PC-3 (cell line): ENCODE measurements at regions not wholly inside any gene's neighbourhood (a gene's known extent, or its start where the extent isn't known, plus 50 kb on each side); places are given as distances from the start of the nearest gene placed in this dataset.

ENCODE experiments used
- ATAC-seq: fragments of 200-7000 bp; cut with Tn5 transposase; 2 replicates; pipeline ENCODE4 v1.9.1; 2020; ENCODE audit warnings: mild to moderate bottlenecking, moderate library complexity
- BruUV-seq: library from RNA; stranded (reverse); fragments of 400-500 nt; replicated peaks from 2 replicates; lab custom pipeline; 2021; lab: Mats Ljungman, UMichigan
- CTCF ChIA-PET: fragments of 300-600 bp; sonication (Branson Sonifier 250); formaldehyde crosslinking; loops from one replicate; lab custom pipeline; 2022; ENCODE audit warnings: antibody characterized with exemption; lab: Charles Lee
- POLR2A ChIA-PET: fragments of 300-600 bp; sonication (Branson Sonifier 250); formaldehyde crosslinking; loops from one replicate; lab custom pipeline; 2022; ENCODE audit warnings: antibody characterized with exemption; ENCODE audit not compliant: unreplicated experiment; lab: Charles Lee
- DNase-seq: peaks from one replicate; pipeline ENCODE4 v3.0.0-alpha.2; 2015
- H2AFZ ChIP-seq: fragments of 300-600 bp; sonication (generic); 2 replicates; pipeline ENCODE4 v1.6.0; 2016; ENCODE audit warnings: antibody characterized with exemption, low read length
- H3F3A ChIP-seq: fragments of 300-600 bp; sonication (generic); one replicate; pipeline ENCODE4 v1.6.0; 2017; ENCODE audit warnings: antibody characterized with exemption, low read length, control low read depth, mild to moderate bottlenecking; ENCODE audit not compliant: unreplicated experiment
- H3K27ac ChIP-seq: fragments of 300-600 bp; sonication (generic); 2 replicates; pipeline ENCODE4 v1.5.1; 2016; ENCODE audit warnings: mild to moderate bottlenecking, low read length
- H3K27me3 ChIP-seq: fragments of 300-600 bp; sonication (generic); 2 replicates; pipeline ENCODE4 v1.6.1; 2016; ENCODE audit warnings: low read length, mixed read lengths
- H3K36me3 ChIP-seq: fragments of 300-600 bp; sonication (generic); 2 replicates; pipeline ENCODE4 v1.6.1; 2016; ENCODE audit warnings: low read depth, mixed run types, low read length, mixed read lengths
- H3K4me1 ChIP-seq: fragments of 300-600 bp; sonication (generic); 2 replicates; pipeline ENCODE4 v1.5.1; 2016; ENCODE audit warnings: low read length; ENCODE audit not compliant: insufficient read depth
- H3K4me2 ChIP-seq: fragments of 300-600 bp; sonication (generic); 2 replicates; pipeline ENCODE4 v1.6.0; 2016; ENCODE audit warnings: low read length
- H3K4me3 ChIP-seq: fragments of 300-600 bp; sonication (generic); 2 replicates; pipeline ENCODE4 v1.5.1; 2016; ENCODE audit warnings: mild to moderate bottlenecking, low read length, mixed read lengths
- H3K79me2 ChIP-seq: fragments of 300-600 bp; sonication (generic); 2 replicates; pipeline ENCODE4 v1.6.1; 2017; ENCODE audit warnings: low read length, mixed read lengths
- H3K9ac ChIP-seq: fragments of 300-600 bp; sonication (generic); 2 replicates; pipeline ENCODE4 v1.6.0; 2016; ENCODE audit warnings: mild to moderate bottlenecking, low read length
- H3K9me2 ChIP-seq: fragments of 300-600 bp; sonication (generic); replicated peaks from 2 replicates; pipeline ENCODE4 v1.6.1; 2016; ENCODE audit warnings: mixed run types, low read length, mixed read lengths
- H3K9me3 ChIP-seq: fragments of 300-600 bp; sonication (generic); 2 replicates; pipeline ENCODE4 v1.6.1; 2016; ENCODE audit warnings: low read length, mixed read lengths
- H4K20me1 ChIP-seq: fragments of 300-600 bp; sonication (generic); 2 replicates; pipeline ENCODE4 v1.6.1; 2016; ENCODE audit warnings: low read length, mixed read lengths
- EZH2 ChIP-seq: fragments of 300-600 bp; sonication (generic); IDR thresholded peaks from one replicate; pipeline ENCODE4 v1.6.1; 2017; ENCODE audit warnings: antibody characterized with exemption, mild to moderate bottlenecking, low read length; ENCODE audit not compliant: unreplicated experiment
- EZH2phosphoT487 ChIP-seq: fragments of 300-600 bp; sonication (generic); IDR thresholded peaks from 2 replicates; pipeline ENCODE4 v1.6.1; 2018; ENCODE audit warnings: mild to moderate bottlenecking, antibody characterized with exemption, low read length, borderline replicate concordance
- intact Hi-C: fragments of 100-400 bp; cut with micrococcal nuclease; formaldehyde crosslinking; loops from 2 replicates; pipeline ENCODE4 v1.9.0; 2023
- TF ChIP-seq, protein P1 (sequence below): fragments of 300-600 bp; sonication (generic); conservative IDR thresholded peaks from 2 replicates; pipeline ENCODE4 v1.5.1; 2017; ENCODE audit warnings: antibody characterized with exemption, low read depth, mild to moderate bottlenecking, low read length

DNA sequence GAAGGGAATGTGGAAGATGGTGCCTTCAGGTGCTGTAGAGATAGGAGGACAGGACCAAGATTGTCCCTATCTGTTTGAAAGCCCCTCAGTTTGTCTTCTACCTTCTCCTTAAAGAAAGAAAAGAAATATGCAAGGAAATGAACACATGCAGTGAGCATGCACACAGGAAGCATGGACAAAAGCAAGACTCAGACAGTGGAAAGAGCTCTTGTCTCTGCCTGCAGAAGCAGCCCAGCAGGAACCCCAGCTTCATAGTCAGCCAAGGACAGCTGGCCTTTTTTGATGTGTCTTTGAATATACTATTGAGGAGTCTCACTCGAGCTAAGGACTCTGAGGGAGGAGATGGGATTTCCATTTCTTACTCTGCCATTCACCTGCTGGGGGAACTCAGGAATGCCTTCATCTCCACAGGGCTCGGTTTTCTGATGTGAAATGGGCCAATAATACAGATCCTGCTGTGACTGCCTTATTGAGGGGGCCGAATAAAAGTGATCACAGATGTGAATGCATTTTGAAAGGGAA lies 132.5 kb upstream of the ADRA1B start:
- Histone ChIP-seq H3K9ac (no peak overlapping the region), H3K27ac (no peak overlapping the region), H3K4me2 (no peak overlapping the region), H3F3A (no peaks in the 10 kb centered on the region), H3K4me3 (no peak overlapping the region), H3K79me2 (no peaks in the 10 kb centered on the region), H3K27me3 (no peaks in the 10 kb centered on the region), H3K9me3 (no peaks in the 10 kb centered on the region), H4K20me1 (no peaks in the 10 kb centered on the region), H2AFZ (no peak overlapping the region), H3K36me3 (no peaks in the 10 kb centered on the region), H3K4me1 (peaks cover 31% of the 10 kb centered on the region), H3K9me2 (no peaks in the 10 kb centered on the region)
- ATAC-seq (no peak), DNase-seq (no peak)
- no peak for TF ChIP-seq EZH2
- TF ChIP-seq EZH2phosphoT487, result no peak
- TF ChIP-seq, protein P1, sequence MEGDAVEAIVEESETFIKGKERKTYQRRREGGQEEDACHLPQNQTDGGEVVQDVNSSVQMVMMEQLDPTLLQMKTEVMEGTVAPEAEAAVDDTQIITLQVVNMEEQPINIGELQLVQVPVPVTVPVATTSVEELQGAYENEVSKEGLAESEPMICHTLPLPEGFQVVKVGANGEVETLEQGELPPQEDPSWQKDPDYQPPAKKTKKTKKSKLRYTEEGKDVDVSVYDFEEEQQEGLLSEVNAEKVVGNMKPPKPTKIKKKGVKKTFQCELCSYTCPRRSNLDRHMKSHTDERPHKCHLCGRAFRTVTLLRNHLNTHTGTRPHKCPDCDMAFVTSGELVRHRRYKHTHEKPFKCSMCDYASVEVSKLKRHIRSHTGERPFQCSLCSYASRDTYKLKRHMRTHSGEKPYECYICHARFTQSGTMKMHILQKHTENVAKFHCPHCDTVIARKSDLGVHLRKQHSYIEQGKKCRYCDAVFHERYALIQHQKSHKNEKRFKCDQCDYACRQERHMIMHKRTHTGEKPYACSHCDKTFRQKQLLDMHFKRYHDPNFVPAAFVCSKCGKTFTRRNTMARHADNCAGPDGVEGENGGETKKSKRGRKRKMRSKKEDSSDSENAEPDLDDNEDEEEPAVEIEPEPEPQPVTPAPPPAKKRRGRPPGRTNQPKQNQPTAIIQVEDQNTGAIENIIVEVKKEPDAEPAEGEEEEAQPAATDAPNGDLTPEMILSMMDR, result no peak
- no TSS peak for BruUV-seq
- ChIA-PET CTCF (no interaction called here), POLR2A (no interaction called here)
- intact Hi-C loops, result no loop called here

DNA sequence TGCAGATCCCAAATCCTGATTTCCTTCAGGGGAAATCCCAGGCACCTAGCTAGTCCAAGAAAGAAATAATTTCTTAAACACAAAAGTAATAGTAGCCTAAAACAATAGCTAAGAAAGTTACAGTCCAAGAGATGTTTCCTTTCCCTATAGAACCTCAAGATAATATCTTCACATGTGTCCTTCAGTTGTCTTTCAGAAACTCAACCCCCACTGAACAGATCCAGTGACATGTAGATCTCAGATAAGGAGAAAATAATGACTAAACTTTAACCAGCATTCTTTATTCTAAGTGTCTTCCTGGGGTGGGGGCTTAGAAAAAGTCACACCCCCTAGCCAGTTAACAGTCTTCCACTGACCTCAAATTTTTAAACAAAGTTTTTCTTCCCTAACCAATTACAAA lies 131.3 kb upstream of the ADRA1B start:
- TF ChIP-seq EZH2, result no peak
- TF ChIP-seq, protein P1, result no peak
- no peak for TF ChIP-seq EZH2phosphoT487
- CTCF ChIA-PET, result interaction anchor here (0.6 kb wide), 1 partner anchor 57 kb away, joined by 4 read pairs; no protein-coding TSS in a partner anchor

DNA sequence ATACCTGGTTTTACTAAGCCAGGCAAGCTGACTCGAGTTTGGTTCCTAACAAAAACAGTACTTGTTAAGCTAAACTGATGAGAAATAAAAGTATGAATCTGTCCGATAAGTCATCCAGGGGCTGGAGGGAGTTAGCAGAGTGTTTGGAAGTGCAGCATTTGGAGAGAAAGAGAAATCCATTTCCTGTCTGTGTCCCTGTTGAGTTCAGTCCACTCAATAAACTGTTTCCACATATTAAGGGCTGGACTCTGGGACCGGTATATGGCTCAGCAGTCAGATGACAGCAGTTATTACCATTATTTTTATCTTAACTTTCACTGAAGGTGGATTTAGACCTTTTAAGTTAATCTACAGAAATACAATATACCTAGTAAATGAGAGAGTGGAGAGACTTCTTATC lies 130.6 kb upstream of the ADRA1B start:
- intact Hi-C loops, result no loop called here
- Histone ChIP-seq H3K9me3 (no peaks in the 10 kb centered on the region), H3K9ac (no peak overlapping the region), H3K79me2 (no peaks in the 10 kb centered on the region), H3K4me1 (peaks cover 14% of the 10 kb centered on the region), H3F3A (no peaks in the 10 kb centered on the region), H3K4me3 (no peak overlapping the region), H3K36me3 (no peaks in the 10 kb centered on the region), H2AFZ (no peak overlapping the region), H3K27ac (no peak overlapping the region), H4K20me1 (no peaks in the 10 kb centered on the region), H3K4me2 (no peak overlapping the region), H3K9me2 (no peaks in the 10 kb centered on the region), H3K27me3 (no peaks in the 10 kb centered on the region)
- DNase-seq (no peak), ATAC-seq (no peak)
- ChIA-PET POLR2A (no interaction called here), CTCF (interaction anchor here (0.6 kb wide), 1 partner anchor 58 kb away, joined by 4 read pairs; no protein-coding TSS in a partner anchor)
- BruUV-seq, result no TSS peak
- TF ChIP-seq EZH2 (no peak), EZH2phosphoT487 (no peak)
- TF ChIP-seq, protein P1, result no peak

More for the DNA sequence above, 131.3 kb upstream of the ADRA1B start:
- ATAC-seq, result no peak
- DNase-seq, result no peak
- Histone ChIP-seq H3K4me2 (no peak overlapping the region), H3K9me2 (no peaks in the 10 kb centered on the region), H3K79me2 (no peaks in the 10 kb centered on the region), H3K27ac (no peak overlapping the region), H3K27me3 (no peaks in the 10 kb centered on the region), H4K20me1 (no peaks in the 10 kb centered on the region), H3K9ac (no peak overlapping the region), H3K4me1 (peaks cover 19% of the 10 kb centered on the region), H3K4me3 (no peak overlapping the region), H3F3A (no peaks in the 10 kb centered on the region), H3K9me3 (no peaks in the 10 kb centered on the region), H3K36me3 (no peaks in the 10 kb centered on the region), H2AFZ (no peak overlapping the region)
- no TSS peak for BruUV-seq
- intact Hi-C loops, result no loop called here
- POLR2A ChIA-PET, result no interaction called here
